NCI-H524 treated with DMSO at 0.1 percent for 48 hours (cell line): ENCODE measurements at regions not wholly inside any gene's neighbourhood (a gene's known extent, or its start where the extent isn't known, plus 50 kb on each side); places are given as distances from the start of the nearest gene placed in this dataset.

Source experiments
- DNase-seq: peaks from one replicate; lab custom pipeline; 2025; lab: John Stamatoyannopoulos, UW

DNA sequence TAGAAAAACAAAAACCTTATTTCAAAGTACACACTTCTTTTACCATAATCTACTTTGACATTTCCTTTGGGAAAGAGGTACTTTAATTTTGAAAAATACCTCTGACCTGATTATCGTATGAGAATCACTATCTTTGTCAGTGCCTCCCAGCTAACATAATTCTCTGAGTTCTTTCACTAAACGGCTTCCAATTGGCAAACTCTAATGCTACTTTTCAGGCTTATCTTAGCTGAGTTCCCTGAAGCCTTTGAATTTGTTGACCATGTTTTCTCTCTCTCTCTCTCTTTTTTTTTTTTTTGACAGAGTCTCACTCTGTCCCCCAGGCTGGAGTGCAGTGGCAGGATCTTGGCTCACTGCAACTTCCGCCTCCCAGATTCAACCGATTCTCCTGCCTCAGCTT, 312.8 kb downstream of the ZPLD1 start:
- no peak for DNase-seq

DNA sequence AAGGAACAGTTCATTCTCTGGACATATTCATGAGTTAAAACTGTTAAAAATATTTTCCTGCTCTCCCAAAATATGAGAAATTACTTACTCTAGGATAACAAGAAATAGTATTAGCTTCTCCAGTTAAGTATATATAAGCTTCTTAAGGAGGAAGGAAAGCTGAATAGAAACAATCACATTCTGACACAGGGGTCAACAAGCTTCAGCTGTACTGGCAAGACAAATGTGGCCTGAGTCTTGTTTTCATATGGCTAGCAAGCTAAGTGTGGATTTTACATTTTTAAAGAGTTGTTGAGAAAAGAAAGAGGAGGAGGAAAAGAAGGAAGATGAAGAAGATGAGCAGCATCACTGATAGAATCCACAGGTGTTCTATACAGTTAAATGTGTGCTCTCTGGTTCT, 313.8 kb downstream of the ZPLD1 start:
- no peak for DNase-seq

DNA sequence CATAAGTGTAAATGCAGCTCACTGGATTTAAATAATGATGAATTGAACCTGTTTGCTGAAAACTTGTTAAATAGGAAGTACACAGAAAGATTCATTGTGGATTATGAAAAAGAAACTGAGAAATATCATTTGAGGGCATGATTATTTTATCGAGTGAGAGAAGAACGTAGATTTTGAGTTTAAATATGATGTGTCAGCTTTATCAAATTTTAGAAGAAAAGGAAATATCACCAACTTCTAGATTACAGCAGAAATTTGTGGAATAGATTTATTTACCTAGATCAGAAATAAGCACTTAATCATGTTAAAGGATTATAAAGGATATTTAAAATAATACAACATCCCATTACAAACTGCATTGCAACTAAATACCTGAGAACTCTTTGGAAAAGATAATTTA, 315.5 kb downstream of the ZPLD1 start:
- no peak for DNase-seq

DNA sequence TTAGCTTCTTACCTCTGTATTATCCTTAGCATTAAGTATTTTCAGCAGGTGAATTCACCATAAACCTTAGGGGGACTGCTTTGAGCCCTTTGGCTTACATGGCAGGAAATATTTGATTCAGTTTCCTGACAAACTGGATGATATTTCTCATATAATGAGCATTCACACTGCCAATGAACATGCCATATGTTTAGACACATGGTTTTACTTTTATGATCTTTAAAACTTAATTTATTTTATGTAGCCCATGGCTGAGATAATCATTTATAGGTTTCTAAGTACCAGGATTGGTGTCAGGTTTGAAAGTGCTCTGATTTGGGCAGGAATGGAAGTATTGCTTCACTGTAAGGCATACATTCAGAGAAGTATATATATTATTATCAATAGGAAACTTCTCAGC, 319.1 kb downstream of the ZPLD1 start:
- no peak for DNase-seq

DNA sequence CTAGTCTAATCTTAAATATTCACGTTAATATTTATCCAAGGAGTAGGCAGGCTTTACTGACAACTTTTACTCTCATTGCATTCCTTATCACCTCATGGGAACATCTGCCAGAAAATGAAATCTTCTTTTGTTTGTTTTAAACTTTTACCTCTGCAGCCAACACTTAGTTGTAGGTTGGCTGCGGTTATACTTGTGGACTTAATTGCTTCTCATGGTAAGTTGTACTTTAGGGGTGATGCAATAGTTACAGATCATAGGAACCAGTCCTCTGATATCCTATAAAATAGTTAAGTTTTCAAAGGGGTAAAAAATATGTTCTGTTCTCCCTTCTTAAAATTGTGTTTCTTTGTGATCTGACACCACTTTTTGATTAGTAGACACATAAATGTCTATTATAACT, 321.9 kb downstream of the ZPLD1 start:
- no peak for DNase-seq

DNA sequence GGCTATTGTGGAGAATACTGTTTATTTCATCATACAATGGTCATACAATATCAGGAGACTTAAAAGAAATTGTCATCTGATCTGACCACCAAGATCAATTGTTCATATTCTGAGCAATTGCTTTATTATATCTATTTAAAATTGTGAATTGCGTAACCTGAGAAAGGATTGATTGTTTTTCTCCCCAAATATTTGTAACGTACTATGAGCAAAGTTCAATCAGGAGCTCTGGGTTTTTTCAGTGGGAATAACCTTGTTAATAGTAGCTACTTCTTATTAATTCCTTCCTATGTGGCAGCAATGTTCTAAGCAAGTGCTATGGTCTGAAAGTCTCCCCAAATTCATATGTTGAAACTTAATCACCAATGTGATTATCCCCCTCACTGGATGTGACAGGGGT, 323.1 kb downstream of the ZPLD1 start:
- no peak for DNase-seq

DNA sequence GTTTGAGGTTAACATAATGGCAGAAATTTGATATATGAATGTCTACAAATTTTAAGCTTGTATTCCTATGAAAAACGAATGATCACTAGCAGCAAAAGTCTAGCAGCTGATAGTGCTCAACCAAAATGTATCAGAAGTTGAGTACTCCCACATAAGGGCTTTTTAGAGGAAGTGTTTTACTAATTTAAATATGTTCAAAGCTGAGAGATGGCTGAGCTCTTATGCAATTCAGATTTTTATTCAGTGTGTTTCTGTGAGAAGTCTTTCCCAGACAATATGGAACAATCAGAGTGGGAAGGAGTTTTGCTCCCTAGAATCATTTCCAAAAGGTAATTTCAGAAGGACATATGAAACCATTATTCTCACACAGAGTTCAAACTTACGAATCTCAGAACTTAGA, 327.0 kb downstream of the ZPLD1 start:
- DNase-seq: no peak

DNA sequence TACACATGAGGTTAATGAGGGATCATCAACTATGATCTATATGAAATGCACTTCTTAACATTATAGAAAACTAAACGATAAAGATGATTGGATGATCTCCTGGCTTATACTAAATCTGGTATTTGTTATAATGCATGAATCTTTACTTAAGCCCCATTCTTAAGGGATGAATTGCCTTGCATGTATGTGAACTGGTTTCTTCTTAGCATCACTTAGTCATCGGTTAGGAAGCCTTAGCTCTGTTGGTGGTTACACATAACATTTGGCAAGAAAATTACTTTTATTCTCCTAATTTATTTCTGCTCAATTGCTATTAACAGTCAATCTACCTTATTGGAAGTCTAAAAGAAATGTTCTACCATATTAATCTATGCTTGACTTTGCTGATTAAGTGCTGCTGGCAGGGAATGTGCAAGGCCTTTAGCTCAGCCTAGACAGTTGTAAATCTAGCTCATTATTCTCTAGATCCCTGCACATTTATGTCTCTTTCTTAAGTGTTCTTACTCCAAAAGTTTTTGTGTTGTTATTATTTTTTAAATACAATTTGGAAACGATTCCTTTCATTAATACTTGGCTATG, 356.0 kb downstream of the ZPLD1 start:
- no peak for DNase-seq

DNA sequence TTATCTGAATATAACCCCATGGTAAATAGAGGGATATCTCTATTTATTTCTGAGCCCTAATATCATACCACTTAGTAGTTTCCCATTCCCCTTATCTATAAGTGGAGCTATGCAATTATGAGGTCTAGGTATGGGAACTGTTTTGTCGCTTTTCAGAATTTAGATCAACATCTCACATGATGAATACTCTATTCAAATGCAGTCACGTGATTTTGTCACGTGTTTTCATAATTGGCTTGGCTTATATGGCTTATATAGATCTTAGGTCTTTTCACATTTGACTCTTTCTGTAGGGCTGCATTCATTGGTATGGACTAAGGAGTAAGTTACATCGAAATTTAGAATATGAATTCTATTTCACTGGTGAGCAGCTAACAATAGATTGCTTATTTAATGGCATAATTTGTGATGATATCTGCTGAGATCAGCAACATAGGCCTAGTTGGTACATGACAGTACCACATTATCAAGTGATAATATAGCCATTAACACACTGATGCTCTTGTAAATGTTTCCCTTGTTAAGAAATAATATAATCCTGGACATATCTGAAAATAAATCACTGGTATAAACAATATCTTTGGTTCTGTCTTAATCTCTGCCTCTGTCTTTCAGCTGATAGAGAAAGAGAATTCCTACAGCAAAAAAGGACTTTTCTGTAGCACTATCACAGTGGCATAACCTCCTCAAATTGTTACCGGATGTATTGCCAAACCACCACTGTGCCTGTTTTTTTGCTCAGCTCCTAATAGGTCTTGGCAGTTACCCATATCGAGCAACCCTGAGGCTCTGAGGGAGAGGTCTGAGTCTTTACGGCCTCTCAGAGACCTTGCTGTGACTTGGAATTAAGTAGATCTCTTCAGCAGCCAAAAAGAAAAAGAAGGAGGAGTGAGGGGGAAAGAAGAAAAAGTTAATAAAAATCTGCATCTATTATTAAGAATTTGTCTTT, 357.1 kb downstream of the ZPLD1 start:
- DNase-seq: no peak

DNA sequence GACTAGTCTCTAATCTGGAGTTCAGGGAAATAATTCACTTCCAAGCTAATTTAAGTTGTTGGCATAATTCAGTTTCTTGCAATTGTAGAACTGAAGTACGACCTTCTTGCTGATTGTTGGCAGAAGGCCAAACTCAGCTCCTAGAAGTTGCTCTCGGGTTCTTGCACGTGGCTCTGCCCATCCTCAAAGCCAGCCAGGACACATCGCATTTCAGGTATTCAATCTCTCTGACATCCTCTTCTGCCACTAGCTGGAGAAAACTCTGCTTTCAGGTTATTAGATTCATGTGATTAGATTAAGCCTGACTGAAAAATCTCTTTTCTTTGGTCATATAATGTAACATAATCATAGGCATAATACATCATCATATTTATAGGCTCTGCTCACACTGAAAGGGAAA, 362.0 kb downstream of the ZPLD1 start:
- no peak for DNase-seq

DNA sequence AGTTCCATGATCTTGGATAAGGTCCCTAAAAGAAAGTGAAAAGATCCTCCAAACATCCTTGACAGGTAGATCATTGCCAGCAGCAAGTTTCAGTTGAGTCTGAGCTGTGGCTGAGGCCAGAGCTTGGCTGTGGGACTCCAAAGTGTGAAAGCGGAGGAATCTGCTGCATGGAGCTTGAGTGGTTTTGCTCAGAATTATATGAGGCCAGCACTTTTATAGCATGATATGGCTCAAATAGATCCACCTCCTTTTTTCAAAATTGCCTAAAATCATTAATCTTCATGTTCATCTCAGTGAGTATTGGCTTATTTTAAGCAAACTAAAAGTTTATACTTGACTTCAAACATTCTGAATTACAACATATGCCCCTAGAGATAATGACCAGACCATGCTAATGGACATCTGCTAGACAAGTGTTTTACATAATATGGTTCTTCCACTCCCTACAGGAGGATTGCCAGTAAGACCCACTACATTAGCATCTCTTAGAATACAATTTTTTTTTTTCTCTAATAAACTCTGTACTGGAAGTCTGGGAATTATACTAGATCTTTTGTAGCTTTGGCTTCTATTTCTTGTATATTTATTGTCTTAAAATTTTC, 368.1 kb downstream of the ZPLD1 start:
- peak; percentile 45 for DNase-seq

DNA sequence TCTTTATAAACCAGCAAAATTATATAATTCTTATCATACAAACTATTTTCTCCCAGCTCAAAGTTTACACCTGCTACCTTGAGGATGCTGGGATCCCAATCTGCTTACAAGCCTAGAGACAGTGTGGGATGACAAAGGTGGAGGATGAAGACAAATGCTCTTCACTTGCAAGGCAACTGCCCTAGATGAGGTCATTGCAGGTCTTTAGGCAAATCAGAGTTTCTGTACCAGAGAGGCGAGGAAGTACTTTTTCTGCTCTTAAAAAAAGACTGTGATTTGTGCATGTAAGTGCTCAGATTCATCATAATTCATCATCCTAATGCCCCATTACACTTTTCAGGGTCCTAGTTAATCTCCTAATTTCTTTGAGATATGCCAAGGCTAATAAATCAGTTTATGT, 376.1 kb downstream of the ZPLD1 start:
- DNase-seq: no peak

DNA sequence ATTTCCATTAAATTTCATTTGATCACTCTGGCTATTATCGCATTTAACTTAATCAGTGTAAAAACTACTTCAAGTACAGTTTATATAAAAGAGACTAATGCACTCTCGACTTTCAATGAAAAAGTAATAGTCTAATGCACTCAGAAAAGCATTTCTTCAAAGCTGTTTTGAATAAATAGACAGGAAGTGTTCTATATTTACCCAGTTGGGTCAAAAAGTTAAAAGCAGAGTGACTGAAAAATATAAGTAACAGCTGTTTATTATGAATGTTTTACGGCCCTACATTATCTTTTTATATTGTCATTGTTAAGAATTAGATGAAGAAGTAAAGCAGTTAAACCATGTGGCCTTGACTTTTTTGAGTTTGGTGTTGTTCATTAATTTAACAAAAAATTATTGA, 391.8 kb downstream of the ZPLD1 start:
- DNase-seq: no peak

DNA sequence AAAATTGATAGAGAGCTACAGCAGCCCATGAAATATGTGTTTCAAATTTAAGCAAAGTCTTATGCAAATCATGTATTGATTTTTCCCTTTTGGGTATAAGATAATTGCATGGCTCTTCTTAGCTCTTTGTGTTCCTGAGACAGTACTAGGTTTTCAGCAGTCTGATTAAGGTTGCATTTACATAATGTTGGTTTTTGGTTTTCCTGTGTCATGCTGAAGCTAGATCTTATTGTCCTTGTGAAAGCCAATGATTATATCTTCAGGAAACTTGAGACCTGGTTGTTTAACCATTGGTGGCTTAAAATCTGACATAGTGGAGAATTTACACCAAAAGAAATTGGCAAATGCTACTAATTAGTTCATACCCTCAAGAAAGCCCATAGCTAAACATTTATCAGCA, 392.6 kb downstream of the ZPLD1 start:
- DNase-seq: no peak

DNA sequence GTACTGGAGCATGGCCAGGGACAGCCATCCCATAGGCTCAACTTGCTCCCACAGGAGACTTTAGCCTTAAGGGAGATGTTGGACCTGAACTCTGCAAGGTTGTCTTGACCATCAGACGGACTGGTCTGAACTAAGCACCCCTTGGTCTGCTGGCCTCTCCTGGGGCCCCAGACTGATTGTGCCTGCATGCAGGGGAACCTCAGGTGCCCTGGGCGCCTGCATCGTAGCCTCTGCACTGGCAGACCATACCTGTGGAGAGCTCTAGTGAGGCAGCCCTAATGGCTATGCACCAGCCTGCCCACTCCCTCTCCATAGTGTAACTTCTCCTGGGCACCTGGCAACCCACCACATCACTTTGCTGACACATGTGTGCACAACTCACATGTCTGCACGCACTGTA, 395.6 kb downstream of the ZPLD1 start:
- no peak for DNase-seq

DNA sequence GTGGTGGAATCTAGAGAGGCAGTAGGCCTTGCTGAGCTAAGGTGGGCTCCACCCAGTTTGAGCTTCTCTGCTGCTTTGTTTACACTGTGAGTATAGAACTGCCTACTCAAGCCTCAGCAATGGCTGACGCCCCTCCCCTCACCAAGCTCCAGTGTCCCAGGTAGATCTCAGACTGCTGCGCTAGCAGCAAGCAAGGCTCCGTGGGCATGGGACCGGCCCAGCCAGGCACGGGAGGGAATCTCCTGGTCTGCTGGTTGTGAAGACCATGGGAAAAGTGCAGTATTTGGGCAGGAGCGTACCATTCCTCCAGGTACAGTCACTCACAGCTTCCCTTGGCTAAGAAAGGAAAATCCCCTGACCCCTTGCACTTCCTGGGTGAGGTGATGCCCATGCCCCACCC, 407.1 kb downstream of the ZPLD1 start:
- DNase-seq: no peak

DNA sequence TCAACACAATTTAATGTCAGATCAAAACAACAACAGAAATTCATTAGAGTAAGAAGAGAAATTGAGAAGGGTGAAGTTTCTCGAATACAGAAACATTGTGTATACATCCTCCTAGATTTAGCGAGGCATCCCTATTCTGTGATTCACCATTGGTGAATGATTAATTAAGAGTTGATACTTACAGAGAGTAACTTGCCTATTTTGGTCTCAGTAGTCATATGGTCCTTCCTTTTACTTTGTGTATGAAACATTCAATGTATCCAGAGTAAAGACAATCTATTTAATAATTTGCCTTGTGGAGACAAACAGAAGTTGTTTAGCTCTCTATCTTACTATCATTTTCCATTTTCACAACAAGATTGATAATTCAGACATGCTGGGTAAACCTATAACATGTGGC, 432.0 kb downstream of the ZPLD1 start:
- no peak for DNase-seq

DNA sequence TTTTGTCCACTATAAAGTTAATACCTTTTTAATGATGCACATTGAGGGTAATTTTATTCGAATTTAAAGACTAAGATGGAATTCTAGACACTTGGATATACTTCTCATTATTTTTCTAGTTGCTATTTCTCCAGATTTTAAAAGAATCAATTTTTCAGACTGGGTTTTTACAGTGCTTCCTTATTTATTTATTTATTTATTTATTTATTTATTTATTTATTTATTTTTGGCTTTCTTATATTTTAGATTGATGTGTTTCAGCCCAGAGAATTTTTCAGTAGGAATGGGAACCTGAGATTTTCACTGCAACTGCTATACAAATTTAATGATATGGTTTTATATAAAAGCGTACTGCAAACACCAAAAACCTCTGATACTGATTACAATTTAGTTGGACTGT, 448.7 kb downstream of the ZPLD1 start:
- DNase-seq: no peak

DNA sequence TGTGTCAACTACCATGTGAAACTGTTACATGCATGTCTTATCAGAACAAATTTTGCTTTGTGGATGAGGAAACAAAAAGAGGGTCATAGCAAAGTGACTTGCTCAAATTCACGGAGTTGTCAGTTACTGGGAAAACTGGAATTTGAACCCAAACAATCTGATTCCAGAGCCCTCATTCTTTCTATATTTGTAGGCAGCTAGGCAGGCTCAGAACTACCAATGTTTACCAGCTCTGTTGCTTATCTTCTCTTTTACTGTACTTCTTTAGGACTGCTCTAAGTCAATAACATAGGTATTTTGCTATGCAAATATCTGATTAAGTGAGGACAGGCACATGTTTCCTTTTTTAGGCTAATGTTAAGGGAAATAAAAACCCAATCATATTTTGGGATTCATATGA, 450.5 kb downstream of the ZPLD1 start:
- DNase-seq: no peak

DNA sequence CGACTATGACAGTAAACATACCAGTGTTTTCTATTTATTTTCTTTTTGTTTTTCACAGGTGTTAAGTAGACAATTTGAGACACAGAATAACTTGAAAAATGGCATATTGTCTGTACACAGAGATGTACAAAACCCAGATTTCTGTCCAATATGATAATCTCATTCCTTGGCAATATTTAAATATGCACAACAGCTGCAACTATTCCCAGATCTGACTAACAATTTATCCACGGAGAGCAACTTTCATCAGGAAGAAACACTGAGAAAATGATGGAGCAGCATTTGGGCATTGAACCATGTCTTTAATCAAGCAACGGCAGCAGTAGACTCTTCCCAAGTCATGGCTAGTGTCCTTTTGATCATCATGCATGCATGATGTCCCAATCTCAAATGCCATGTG, 452.6 kb downstream of the ZPLD1 start:
- no peak for DNase-seq

DNA sequence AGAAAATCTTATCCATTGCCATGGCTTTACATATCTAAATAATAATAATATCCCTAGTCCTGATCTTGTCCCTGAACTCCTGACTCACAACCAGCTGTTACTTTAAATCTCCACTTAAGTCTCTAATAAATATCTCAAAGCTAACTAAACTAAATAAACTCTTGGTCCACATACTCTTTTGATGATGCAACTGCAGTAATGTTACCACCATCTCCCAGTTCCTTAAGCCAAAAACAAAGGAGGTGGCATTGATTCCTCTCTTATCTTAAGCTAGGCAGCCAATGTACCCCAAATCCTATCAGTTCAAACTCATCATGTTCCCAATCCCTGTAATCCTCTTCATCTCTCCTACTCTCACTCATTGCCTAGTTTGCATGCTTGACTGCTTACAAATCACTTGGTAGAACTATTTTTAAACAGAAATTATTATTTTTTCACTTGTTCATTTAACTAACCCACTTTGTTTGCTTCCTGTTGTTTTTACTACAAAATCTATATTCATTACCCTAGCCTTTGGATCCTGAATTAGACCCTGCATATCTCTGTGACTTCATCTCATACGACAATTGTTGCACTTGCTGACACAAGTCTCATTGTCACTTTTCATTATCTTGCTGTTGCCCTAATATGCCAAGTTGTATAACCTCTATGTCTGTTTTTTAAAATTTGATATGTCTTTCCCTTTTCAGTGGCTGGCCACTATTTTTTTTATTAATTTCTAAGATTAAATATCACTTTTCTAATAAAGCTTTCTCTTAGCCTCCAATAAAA, 462.2 kb downstream of the ZPLD1 start:
- DNase-seq: no peak

DNA sequence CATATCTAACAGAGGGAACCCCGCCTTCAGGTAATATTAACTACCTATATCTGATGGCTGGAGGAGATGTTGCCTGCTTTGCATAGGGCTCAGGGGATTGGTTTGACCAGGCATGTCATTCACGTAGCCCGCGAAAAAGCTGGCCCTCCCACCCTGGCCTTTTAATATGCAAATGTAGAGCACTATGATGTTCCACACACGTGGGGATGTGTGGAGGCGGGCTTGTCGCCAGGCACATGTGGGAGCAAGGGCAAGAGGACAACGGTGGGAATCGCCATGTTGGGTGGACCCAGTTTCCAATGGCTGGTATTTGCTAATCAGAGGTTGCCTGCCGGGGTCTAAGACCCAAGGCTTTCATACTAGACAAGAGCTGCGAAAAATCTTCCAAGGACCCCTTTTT, 469.8 kb downstream of the ZPLD1 start:
- DNase-seq: no peak

DNA sequence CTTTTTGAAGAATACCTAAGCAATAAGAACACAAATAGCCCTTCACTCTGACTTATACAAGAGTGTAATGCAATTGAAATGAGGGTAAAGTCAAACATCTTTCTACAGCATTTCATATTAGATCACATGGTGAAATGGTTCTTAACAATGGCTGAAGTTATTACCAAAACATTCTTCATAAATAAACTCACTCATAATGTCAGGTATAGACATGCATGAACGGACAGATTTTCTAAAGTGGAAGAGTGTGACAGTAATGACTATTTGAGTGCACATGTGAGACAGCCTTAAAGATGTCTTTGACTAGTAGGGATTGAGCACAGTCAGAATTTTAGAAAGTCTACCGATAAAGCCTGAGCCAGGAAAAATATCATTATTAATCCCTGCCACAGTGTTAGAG, 471.0 kb downstream of the ZPLD1 start:
- no peak for DNase-seq
